Endodermal cell (in vitro differentiated cells): ENCODE measurements at regions not wholly inside any gene's neighbourhood (a gene's known extent, or its start where the extent isn't known, plus 50 kb on each side); places are given as distances from the start of the nearest gene placed in this dataset.

ENCODE experiments used
- DNase-seq: peaks from one replicate; pipeline ENCODE4 v3.0.0-alpha.2; 2017
- H3K27ac ChIP-seq: 2 replicates; pipeline ENCODE4 v1.5.1; 2013; ENCODE audit warnings: mild to moderate bottlenecking, low read depth, low read length, moderate library complexity
- H3K27me3 ChIP-seq: 2 replicates; pipeline ENCODE4 v1.6.1; 2013; ENCODE audit warnings: mild to moderate bottlenecking, low read length, moderate library complexity; ENCODE audit not compliant: insufficient read depth, control insufficient read depth, poor library complexity, severe bottlenecking
- H3K36me3 ChIP-seq: 2 replicates; pipeline ENCODE4 v1.7.0; 2013; ENCODE audit warnings: mild to moderate bottlenecking, low read length, moderate library complexity; ENCODE audit not compliant: control insufficient read depth, insufficient read depth
- H3K4me1 ChIP-seq: one replicate; pipeline ENCODE4 v1.7.0; 2013; ENCODE audit warnings: low read length; ENCODE audit not compliant: control insufficient read depth, insufficient read depth
- H3K4me3 ChIP-seq: 2 replicates; pipeline ENCODE4 v1.5.1; 2013; ENCODE audit warnings: mild to moderate bottlenecking, low read length, moderate library complexity
- H3K9ac ChIP-seq: 2 replicates; pipeline ENCODE4 v1.6.1; 2013; ENCODE audit warnings: mild to moderate bottlenecking, low read length, moderate library complexity; ENCODE audit not compliant: poor library complexity, severe bottlenecking; ENCODE audit errors: extremely low read depth
- H3K9me3 ChIP-seq: 2 replicates; pipeline ENCODE4 v1.6.1; 2013; ENCODE audit warnings: mild to moderate bottlenecking, low read length, moderate library complexity; ENCODE audit not compliant: control insufficient read depth
- H3K27ac Mint-ChIP-seq: 2 replicates; pipeline ENCODE4 v1.8.0; 2020; ENCODE audit warnings: mixed read lengths
- H3K27me3 Mint-ChIP-seq: 2 replicates; pipeline ENCODE4 v1.8.0; 2021; ENCODE audit warnings: mild to moderate bottlenecking, mixed read lengths; ENCODE audit not compliant: insufficient read depth
- H3K36me3 Mint-ChIP-seq: 2 replicates; pipeline ENCODE4 v1.8.0; 2020; ENCODE audit warnings: low read depth, mixed read lengths
- H3K4me1 Mint-ChIP-seq: 2 replicates; pipeline ENCODE4 v1.8.0; 2020; ENCODE audit warnings: mixed read lengths
- H3K4me3 Mint-ChIP-seq: 2 replicates; pipeline ENCODE4 v1.8.0; 2020; ENCODE audit warnings: mild to moderate bottlenecking, moderate library complexity, mixed read lengths
- H3K9me3 Mint-ChIP-seq: 2 replicates; pipeline ENCODE4 v1.8.0; 2020; ENCODE audit warnings: mild to moderate bottlenecking, mixed read lengths
- CTCF ChIP-seq: fragments of 200-600 bp; sonication (generic); conservative IDR thresholded peaks from 2 replicates; pipeline ENCODE4 v1.5.0; 2021; ENCODE audit warnings: antibody characterized with exemption, mild to moderate bottlenecking
- WGBS, 2 experiments: methylation state at CpG; one replicate each; pipeline versions ENCODE4 v1.1.5 to v1.1.7; 2013; ENCODE audit warnings: missing lambda C conversion rate in 2 of 2, mixed read lengths in 1 of 2; ENCODE audit not compliant: insufficient coverage in 1 of 2, insufficient read length in 1 of 2; 5-methylcytosine and 5-hydroxymethylcytosine counted together

- H3K4me3 Mint-ChIP-seq: no peak overlapping the region
- no peak overlapping the region for H3K9ac ChIP-seq
- H3K27me3 Mint-ChIP-seq: peaks cover 7% of the 10 kb centered on the region
- H3K4me1 Mint-ChIP-seq: no peaks in the 10 kb centered on the region
- H3K36me3 Mint-ChIP-seq: no peaks in the 10 kb centered on the region
- no peak overlapping the region for H3K27ac ChIP-seq
- 97% methylated on average over 2 of the region's 2 CpGs; no CpG with 5 or more reads in 1 of the 2 experiments for WGBS, 2 experiments
- H3K9me3 Mint-ChIP-seq: no peaks in the 10 kb centered on the region
- DNase-seq: no peak
- H3K9me3 ChIP-seq: no peaks in the 10 kb centered on the region
- H3K27ac Mint-ChIP-seq: no peak overlapping the region
- H3K4me3 ChIP-seq: no peak overlapping the region
- no peaks in the 10 kb centered on the region for H3K4me1 ChIP-seq
- H3K36me3 ChIP-seq: no peaks in the 10 kb centered on the region
- TF ChIP-seq CTCF: no peak
- no peaks in the 10 kb centered on the region for H3K27me3 ChIP-seq
Measured at GRCh38 chr7:96837593-96837992, 127.9 kb upstream of the SEM1 start.

- Mint-ChIP-seq H3K9me3 (no peaks in the 10 kb centered on the region), H3K27me3 (peaks cover 7% of the 10 kb centered on the region), H3K4me1 (no peaks in the 10 kb centered on the region), H3K4me3 (no peak overlapping the region), H3K27ac (no peak overlapping the region), H3K36me3 (no peaks in the 10 kb centered on the region)
- Histone ChIP-seq H3K27me3 (no peaks in the 10 kb centered on the region), H3K36me3 (no peaks in the 10 kb centered on the region), H3K9me3 (no peaks in the 10 kb centered on the region), H3K4me1 (no peaks in the 10 kb centered on the region), H3K4me3 (no peak overlapping the region), H3K9ac (no peak overlapping the region), H3K27ac (no peak overlapping the region)
- 66 to 71% methylated on average over 5 to 7 of the region's 7 CpGs for WGBS, 2 experiments
- no peak for TF ChIP-seq CTCF
- DNase-seq: no peak
Measured at GRCh38 chr7:96838481-96838880, 128.8 kb upstream of the SEM1 start.

- Mint-ChIP-seq H3K4me1 (peaks cover 10% of the 10 kb centered on the region), H3K27me3 (no peaks in the 10 kb centered on the region)
Measured at GRCh38 chr7:96855139-96855538, 145.5 kb upstream of the SEM1 start.

More at GRCh38 chr7:96855139-96855538, 145.5 kb upstream of the SEM1 start:
- no peaks in the 10 kb centered on the region for H3K36me3 Mint-ChIP-seq
- H3K27me3 ChIP-seq: no peaks in the 10 kb centered on the region
- no peaks in the 10 kb centered on the region for H3K9me3 Mint-ChIP-seq
- H3K9me3 ChIP-seq: no peaks in the 10 kb centered on the region
- H3K36me3 ChIP-seq: no peaks in the 10 kb centered on the region
- no peak overlapping the region for H3K4me3 Mint-ChIP-seq
- no peak for DNase-seq
- H3K4me3 ChIP-seq: no peak overlapping the region
- no peak overlapping the region for H3K27ac Mint-ChIP-seq
- no peak for TF ChIP-seq CTCF
- peaks cover 6% of the 10 kb centered on the region for H3K4me1 ChIP-seq
- H3K9ac ChIP-seq: no peak overlapping the region
- no peak overlapping the region for H3K27ac ChIP-seq
